ENCODE measurements at regions not wholly inside any gene's neighbourhood (a gene's known extent, or its start where the extent isn't known, plus 50 kb on each side); places are given as distances from the start of the nearest gene placed in this dataset.

GRCh38 chr15:25932696-25933095 is 69.6 kb upstream of the ATP10A start:
- no peak overlapping the region for H3K4me3 Mint-ChIP-seq (ENCODE audit: unreplicated experiment)
- H3K4me1 Mint-ChIP-seq (ENCODE audit: low read depth, unreplicated experiment) = peaks cover 9% of the 10 kb centered on the region
- no peak overlapping the region for H3K27ac Mint-ChIP-seq (ENCODE audit: unreplicated experiment)
- H3K36me3 Mint-ChIP-seq (ENCODE audit: unreplicated experiment) = peaks cover 16% of the 10 kb centered on the region
- no peak for TF ChIP-seq CTCF (IDR thresholded peaks at IDR 0.05; ENCODE audit: partially characterized antibody, unreplicated experiment)
- H3K9me3 Mint-ChIP-seq (ENCODE audit: unreplicated experiment) = peaks cover 6% of the 10 kb centered on the region
- DNase-seq = no peak
- no peaks in the 10 kb centered on the region for H3K27me3 Mint-ChIP-seq (ENCODE audit: unreplicated experiment)

GRCh38 chr15:25931851-25932250 is 68.7 kb upstream of the ATP10A start:
- Mint-ChIP-seq H3K4me3 (ENCODE audit: unreplicated experiment) (no peak overlapping the region), H3K4me1 (ENCODE audit: low read depth, unreplicated experiment) (peaks cover 9% of the 10 kb centered on the region), H3K27ac (ENCODE audit: unreplicated experiment) (no peak overlapping the region), H3K9me3 (ENCODE audit: unreplicated experiment) (peaks cover 6% of the 10 kb centered on the region), H3K36me3 (ENCODE audit: unreplicated experiment) (peaks cover 16% of the 10 kb centered on the region), H3K27me3 (ENCODE audit: unreplicated experiment) (no peaks in the 10 kb centered on the region)
- no peak for DNase-seq
- TF ChIP-seq CTCF (IDR thresholded peaks at IDR 0.05; ENCODE audit: partially characterized antibody, unreplicated experiment) = no peak

- Mint-ChIP-seq H3K4me1 (ENCODE audit: low read depth, unreplicated experiment) (peaks cover 9% of the 10 kb centered on the region), H3K4me3 (ENCODE audit: unreplicated experiment) (no peak overlapping the region), H3K9me3 (ENCODE audit: unreplicated experiment) (peaks cover 6% of the 10 kb centered on the region), H3K36me3 (ENCODE audit: unreplicated experiment) (peaks cover 16% of the 10 kb centered on the region), H3K27ac (ENCODE audit: unreplicated experiment) (no peak overlapping the region), H3K27me3 (ENCODE audit: unreplicated experiment) (no peaks in the 10 kb centered on the region)
- no peak for TF ChIP-seq CTCF (IDR thresholded peaks at IDR 0.05; ENCODE audit: partially characterized antibody, unreplicated experiment)
- no peak for DNase-seq
These were observed 67.8 kb upstream of the ATP10A start for GRCh38 chr15:25930931-25931330.
